ENCODE measurements at regions not wholly inside any gene's neighbourhood (a gene's known extent, or its start where the extent isn't known, plus 50 kb on each side); places are given as distances from the start of the nearest gene placed in this dataset.

GRCh38 chr2:122977580-122977979 lies 1047.5 kb upstream of the CNTNAP5 start:
- no peak for DNase-seq (ENCODE audit: low spot score)
- H3K27ac ChIP-seq = no peak overlapping the region
- TF ChIP-seq CTCF (conservative IDR thresholded peaks at IDR 0.05; ENCODE audit: low read depth) = no peak
- ChIA-PET CTCF (no interaction called here), POLR2A (ENCODE audit: low non-redundant PET) (no interaction called here)

GRCh38 chr2:122980671-122981070 lies 1044.4 kb upstream of the CNTNAP5 start:
- peak; percentile 12 for DNase-seq (ENCODE audit: low spot score)
- TF ChIP-seq CTCF (conservative IDR thresholded peaks at IDR 0.05; ENCODE audit: low read depth) = no peak
- H3K27ac ChIP-seq = no peak overlapping the region
- ChIA-PET CTCF (interaction anchor here (0.6 kb wide), 1 partner anchor 506 kb away, joined by 3 read pairs; no protein-coding TSS in a partner anchor), POLR2A (ENCODE audit: low non-redundant PET) (no interaction called here)

GRCh38 chr2:122982936-122983335 lies 1042.2 kb upstream of the CNTNAP5 start:
- POLR2A ChIA-PET (ENCODE audit: low non-redundant PET) = no interaction called here
- DNase-seq (ENCODE audit: low spot score) = no peak
- CTCF ChIA-PET = no interaction called here
- no peak for TF ChIP-seq CTCF (conservative IDR thresholded peaks at IDR 0.05; ENCODE audit: low read depth)
- no peak overlapping the region for H3K27ac ChIP-seq

- no peak overlapping the region for H3K27ac ChIP-seq
- POLR2A ChIA-PET (ENCODE audit: low non-redundant PET) = no interaction called here
- TF ChIP-seq CTCF (conservative IDR thresholded peaks at IDR 0.05; ENCODE audit: low read depth) = no peak
- DNase-seq (ENCODE audit: low spot score) = no peak
- CTCF ChIA-PET = no interaction called here
Measured at GRCh38 chr2:122988395-122989221, 1036.5 kb upstream of the CNTNAP5 start.

GRCh38 chr2:122993592-122993991 lies 1031.5 kb upstream of the CNTNAP5 start:
- H3K27ac ChIP-seq = no peak overlapping the region
- CTCF ChIA-PET = no interaction called here
- POLR2A ChIA-PET (ENCODE audit: low non-redundant PET) = no interaction called here
- no peak for TF ChIP-seq CTCF (conservative IDR thresholded peaks at IDR 0.05; ENCODE audit: low read depth)
- DNase-seq (ENCODE audit: low spot score) = no peak

- no peak for DNase-seq (ENCODE audit: low spot score)
- TF ChIP-seq CTCF (conservative IDR thresholded peaks at IDR 0.05; ENCODE audit: low read depth) = no peak
- no peak overlapping the region for H3K27ac ChIP-seq
- ChIA-PET CTCF (no interaction called here), POLR2A (ENCODE audit: low non-redundant PET) (no interaction called here)
Measured at GRCh38 chr2:122999258-122999657, 1025.8 kb upstream of the CNTNAP5 start.
